K562 (cell line): ENCODE measurements at regions not wholly inside any gene's neighbourhood (a gene's known extent, or its start where the extent isn't known, plus 50 kb on each side); places are given as distances from the start of the nearest gene placed in this dataset.

Source experiments
- ATAC-seq: fragments of 200-7000 bp; cut with Tn5 transposase; 3 replicates; pipeline ENCODE4 v1.9.1; 2020; ENCODE audit warnings: moderate library complexity
- BruUV-seq: library from RNA; stranded (reverse); fragments of 400-500 nt; replicated peaks from 2 replicates; lab custom pipeline; 2021; lab: Mats Ljungman, UMichigan
- CTCF ChIA-PET: fragments of 300-600 bp; formaldehyde crosslinking; extraction: SDS; loops from one replicate; lab custom pipeline; 2021; ENCODE audit warnings: low intra/inter-chr PET ratio; lab: Yijun Ruan, JAX
- POLR2A ChIA-PET: fragments of 300-600, 350-650 bp; sonication (Branson Sonifier 250); formaldehyde crosslinking; extraction: SDS; loops from one replicate; lab custom pipeline; 2021; ENCODE audit warnings: antibody characterized with exemption, inconsistent platforms; lab: Yijun Ruan, JAX
- DNase-seq, 4 experiments: peaks; one replicate each; pipeline versions ENCODE4 v3.0.0 to v3.0.0-alpha.2; 2011 to 2018; ENCODE audit warnings: low spot score in 3 of 4, mixed read lengths in 3 of 4; ENCODE audit errors: extremely low read depth in 1 of 4
- FAIRE-seq: peaks from 2 replicates; lab custom pipeline; 2011; peaks lifted over from hg19 to GRCh38; lab: Jason Lieb, UNC
- H2AFZ ChIP-seq: 2 replicates; pipeline ENCODE4 v1.6.0; 2011; ENCODE audit warnings: low read depth, low read length, control low read depth, inconsistent platforms
- H3K27ac ChIP-seq: fragments of 200-600 bp; 3 replicates; pipeline ENCODE4 v1.8.0; 2011; ENCODE audit warnings: low read depth, mild to moderate bottlenecking, control low read depth, inconsistent platforms, low read length, moderate library complexity, mixed read lengths; ENCODE audit errors: extremely low read depth
- H3K27me3 ChIP-seq, 2 experiments: fragments of 300-600 bp in 1 of 2; 2 replicates in 1 of 2; 3 replicates in 1 of 2; pipeline versions ENCODE4 v1.6.0 to v1.8.0; 2011; ENCODE audit warnings: inconsistent platforms in 2 of 2, low read length in 2 of 2, mild to moderate bottlenecking in 1 of 2, mixed read lengths in 1 of 2, moderate library complexity in 1 of 2; ENCODE audit not compliant: control insufficient read depth in 2 of 2, insufficient read depth in 2 of 2
- H3K36me3 ChIP-seq: fragments of 300-600 bp; 3 replicates; pipeline ENCODE4 v1.8.0; 2011; ENCODE audit warnings: mild to moderate bottlenecking, low read length, inconsistent platforms; ENCODE audit not compliant: control insufficient read depth, insufficient read depth
- H3K4me1 ChIP-seq, 2 experiments: fragments of 200-600 bp in 1 of 2; replicated peaks in 1 of 2; 2 replicates in 1 of 2; 3 replicates in 1 of 2; pipeline versions ENCODE4 v1.5.1 to v1.8.0; 2011; ENCODE audit warnings: inconsistent platforms in 2 of 2, low read length in 2 of 2, mild to moderate bottlenecking in 1 of 2, mixed read lengths in 1 of 2, moderate library complexity in 1 of 2; ENCODE audit not compliant: control insufficient read depth in 2 of 2, insufficient read depth in 2 of 2
- H3K4me2 ChIP-seq: 2 replicates; pipeline ENCODE4 v1.6.1; 2011; ENCODE audit warnings: low read length, control low read depth, inconsistent platforms, mixed read lengths; ENCODE audit not compliant: insufficient read depth
- H3K4me3 ChIP-seq: fragments of 200-600 bp; sonication (generic), shearing (Covaris generic); 2 replicates; pipeline ENCODE4 v1.5.1; 2016; ENCODE audit warnings: control low read depth, inconsistent platforms
- H3K79me2 ChIP-seq: fragments of 200-600 bp; 3 replicates; pipeline ENCODE4 v1.8.0; 2011; ENCODE audit warnings: low read length, inconsistent platforms; ENCODE audit not compliant: control insufficient read depth, insufficient read depth
- H3K9ac ChIP-seq, 2 experiments: 2 replicates each; pipeline versions ENCODE4 v1.6.0 to v1.6.1; 2011; ENCODE audit warnings: low read depth in 2 of 2, low read length in 2 of 2, control low read depth in 1 of 2, inconsistent platforms in 1 of 2, mild to moderate bottlenecking in 1 of 2, mixed read lengths in 1 of 2; ENCODE audit not compliant: insufficient read depth in 1 of 2
- H3K9me1 ChIP-seq: one replicate; pipeline ENCODE4 v1.6.0; 2011; ENCODE audit warnings: inconsistent platforms, mild to moderate bottlenecking, low read length, moderate library complexity; ENCODE audit not compliant: control insufficient read depth, insufficient read depth
- H3K9me3 ChIP-seq: replicated peaks from 2 replicates; pipeline ENCODE4 v1.5.1; 2011; ENCODE audit warnings: low read depth, low read length, inconsistent platforms; ENCODE audit not compliant: control insufficient read depth, insufficient read depth
- H4K20me1 ChIP-seq: replicated peaks from 2 replicates; pipeline ENCODE4 v1.6.1; 2011; ENCODE audit warnings: low read length, inconsistent platforms, mixed read lengths; ENCODE audit not compliant: control insufficient read depth, insufficient read depth
- BCOR ChIP-seq: fragments of 450-650 bp; IDR thresholded peaks from 2 replicates; pipeline ENCODE4 v1.6.1; 2016
- CEBPG ChIP-seq, 3 experiments: fragments of 200-800 bp in 1 of 3; sonication (Bioruptor generic) in 1 of 3; sonication (generic) in 1 of 3; formaldehyde crosslinking in 1 of 3; IDR thresholded peaks in 2 of 3; conservative IDR thresholded peaks in 1 of 3; 2 replicates each; pipeline versions ENCODE4 v1.6.1 to v1.8.0; 2016 to 2022; ENCODE audit warnings: missing compliant biosample characterization in 2 of 3, missing genetic modification characterization in 2 of 3, mild to moderate bottlenecking in 1 of 3, missing genetic modification reagents in 1 of 3
- E2F3 ChIP-seq: fragments of 250-450 bp; sonication (Bioruptor Pico); IDR thresholded peaks from 2 replicates; pipeline ENCODE4 v1.4.0; 2020; ENCODE audit warnings: mild to moderate bottlenecking
- FOXA1 ChIP-seq: fragments of 450-650 bp; IDR thresholded peaks from 2 replicates; pipeline ENCODE4 v1.6.1; 2016; ENCODE audit warnings: mild to moderate bottlenecking, borderline replicate concordance
- HNRNPK ChIP-seq: fragments of 200-400 bp; formaldehyde crosslinking; IDR thresholded peaks from one replicate; pipeline ENCODE4 v1.6.1; 2018; ENCODE audit warnings: mild to moderate bottlenecking, low read depth, low read length; ENCODE audit not compliant: poor library complexity, severe bottlenecking
- HNRNPLL ChIP-seq: fragments of 200-400 bp; formaldehyde crosslinking; IDR thresholded peaks from 2 replicates; pipeline ENCODE4 v1.6.1; 2017; ENCODE audit warnings: low read length, low read depth, mild to moderate bottlenecking; ENCODE audit not compliant: poor library complexity, severe bottlenecking
- OTX1 ChIP-seq: fragments of 450-650 bp; formaldehyde crosslinking; IDR thresholded peaks from 2 replicates; pipeline ENCODE4 v1.4.0; 2022; ENCODE audit warnings: mild to moderate bottlenecking
- POLR2G ChIP-seq: fragments of 200-400 bp; formaldehyde crosslinking; IDR thresholded peaks from 2 replicates; pipeline ENCODE4 v1.6.1; 2017; ENCODE audit warnings: low read depth, mild to moderate bottlenecking, antibody characterized with exemption, low read length, moderate library complexity
- SRSF7 ChIP-seq: fragments of 200-400 bp; formaldehyde crosslinking; optimal IDR thresholded peaks from 2 replicates; pipeline ENCODE3; 2017; ENCODE audit warnings: mild to moderate bottlenecking, low read depth, low read length
- TBP ChIP-seq: optimal IDR thresholded peaks from 2 replicates; pipeline ENCODE3; 2011; ENCODE audit warnings: low read depth, low read length, improper control_type of control experiment
- TEAD4 ChIP-seq, 2 experiments: sonication (generic) in 1 of 2; formaldehyde crosslinking in 1 of 2; IDR thresholded peaks; 2 replicates each; pipeline versions ENCODE4 v1.6.1 to v1.8.0; 2012 to 2022; ENCODE audit warnings: borderline replicate concordance in 1 of 2, inconsistent platforms in 1 of 2, low read length in 1 of 2, mild to moderate bottlenecking in 1 of 2, missing genetic modification reagents in 1 of 2
- ZNF124 ChIP-seq: sonication (generic); formaldehyde crosslinking; IDR thresholded peaks from 2 replicates; pipeline ENCODE4 v1.8.1; 2022; ENCODE audit warnings: missing genetic modification reagents
- ZNF717 ChIP-seq: fragments of 250-450 bp; sonication (Bioruptor Pico); IDR thresholded peaks from 2 replicates; pipeline ENCODE4 v1.5.0; 2021
- WGBS: fragments of 100-300 bp; shearing (Covaris generic); methylation state at CpG from one replicate; pipeline ENCODE4 v1.1.6; 2016; ENCODE audit warnings: low coverage, mixed read lengths; ENCODE audit not compliant: insufficient coverage; ENCODE audit errors: missing lambda C conversion rate; 5-methylcytosine and 5-hydroxymethylcytosine counted together
- in situ Hi-C: fragments of 300-500 bp; cut with MboI; formaldehyde crosslinking; loops from 4 replicates; pipeline ENCODE4 v1.15.0; 2018; ENCODE audit warnings: inconsistent platforms, mixed read lengths
- intact Hi-C: fragments of 100-400 bp; cut with micrococcal nuclease; formaldehyde crosslinking; loops from 2 replicates; pipeline ENCODE4 v1.14.2; 2022
- TF ChIP-seq, protein P1 (sequence below): IDR thresholded peaks from 2 replicates; pipeline ENCODE4 v1.6.1; 2014; ENCODE audit warnings: antibody characterized with exemption
- TF ChIP-seq, protein P2 (sequence below): fragments of 200-400 bp; formaldehyde crosslinking; IDR thresholded peaks from 2 replicates; pipeline ENCODE4 v1.6.1; 2017; ENCODE audit warnings: mild to moderate bottlenecking, low read depth, low read length, moderate library complexity
- TF ChIP-seq, protein P3 (sequence below): fragments of 450-650 bp; IDR thresholded peaks from 2 replicates; pipeline ENCODE4 v1.6.1; 2018; ENCODE audit warnings: mild to moderate bottlenecking, low read depth; ENCODE audit not compliant: partially characterized antibody

- TF ChIP-seq TEAD4 (IDR thresholded peaks at IDR 0.05; ENCODE audit: low read length): no peak
- TF ChIP-seq TEAD4 (CRISPR knock-in tag; IDR thresholded peaks at IDR 0.05; ENCODE audit: borderline replicate concordance): no peak
- TF ChIP-seq, protein P1, sequence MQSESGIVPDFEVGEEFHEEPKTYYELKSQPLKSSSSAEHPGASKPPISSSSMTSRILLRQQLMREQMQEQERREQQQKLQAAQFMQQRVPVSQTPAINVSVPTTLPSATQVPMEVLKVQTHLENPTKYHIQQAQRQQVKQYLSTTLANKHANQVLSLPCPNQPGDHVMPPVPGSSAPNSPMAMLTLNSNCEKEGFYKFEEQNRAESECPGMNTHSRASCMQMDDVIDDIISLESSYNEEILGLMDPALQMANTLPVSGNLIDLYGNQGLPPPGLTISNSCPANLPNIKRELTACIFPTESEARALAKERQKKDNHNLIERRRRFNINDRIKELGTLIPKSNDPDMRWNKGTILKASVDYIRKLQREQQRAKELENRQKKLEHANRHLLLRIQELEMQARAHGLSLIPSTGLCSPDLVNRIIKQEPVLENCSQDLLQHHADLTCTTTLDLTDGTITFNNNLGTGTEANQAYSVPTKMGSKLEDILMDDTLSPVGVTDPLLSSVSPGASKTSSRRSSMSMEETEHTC: no peak
- no peak for TF ChIP-seq E2F3 (CRISPR knock-in tag)
- TF ChIP-seq BCOR: no peak
- no peak for TF ChIP-seq HNRNPK
- no peak for TF ChIP-seq TBP
- TF ChIP-seq HNRNPLL: no peak
- TF ChIP-seq SRSF7: no peak
- TF ChIP-seq OTX1: no peak
- no peak for TF ChIP-seq POLR2G
- TF ChIP-seq, all 486 proteins: peak for 0
These were observed 370.2 kb upstream of the CHORDC1 start (continued) for GRCh38 chr11:90593099-90593498.

DNA sequence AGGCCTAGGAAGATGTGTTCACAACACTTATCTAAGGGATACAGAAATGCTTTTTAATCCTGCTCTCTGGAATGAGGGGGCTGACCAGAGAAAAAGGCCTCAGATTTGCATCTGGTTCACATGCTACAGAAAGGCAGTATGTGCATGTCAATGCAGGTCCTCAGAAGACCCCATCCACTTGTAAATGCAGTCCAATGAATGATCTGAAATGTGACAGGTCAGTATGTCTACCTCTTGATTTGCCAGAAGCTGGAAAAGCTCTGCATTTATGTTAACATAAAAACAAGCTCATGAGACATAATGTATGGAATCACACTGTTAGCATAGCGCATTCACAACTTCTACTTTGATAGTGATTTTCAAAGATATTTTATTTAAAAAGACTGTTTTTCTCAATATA, 367.4 kb upstream of the CHORDC1 start:
- H3K4me2 ChIP-seq: no peak overlapping the region
- no peak for FAIRE-seq
- ChIA-PET CTCF (no interaction called here), POLR2A (no interaction called here)
- no peaks in the 10 kb centered on the region for H3K36me3 ChIP-seq
- no peak overlapping the region for H3K4me3 ChIP-seq
- H3K79me2 ChIP-seq: no peaks in the 10 kb centered on the region
- WGBS: 0% methylated on average over 1 of the region's 1 CpG
- H3K27me3 ChIP-seq: no peaks in the 10 kb centered on the region
- H4K20me1 ChIP-seq: no peaks in the 10 kb centered on the region
- intact Hi-C loops: no loop called here
- no peaks in the 10 kb centered on the region for H3K9me1 ChIP-seq
- no peak for DNase-seq
- no peak overlapping the region for H2AFZ ChIP-seq
- no peaks in the 10 kb centered on the region for H3K4me1 ChIP-seq
- no peak overlapping the region for H3K27ac ChIP-seq
- no TSS peak for BruUV-seq
- in situ Hi-C loops: no loop called here
- no peak for ATAC-seq
- no peak overlapping the region for H3K9ac ChIP-seq
- H3K9me3 ChIP-seq: no peaks in the 10 kb centered on the region
- TF ChIP-seq, protein P2, sequence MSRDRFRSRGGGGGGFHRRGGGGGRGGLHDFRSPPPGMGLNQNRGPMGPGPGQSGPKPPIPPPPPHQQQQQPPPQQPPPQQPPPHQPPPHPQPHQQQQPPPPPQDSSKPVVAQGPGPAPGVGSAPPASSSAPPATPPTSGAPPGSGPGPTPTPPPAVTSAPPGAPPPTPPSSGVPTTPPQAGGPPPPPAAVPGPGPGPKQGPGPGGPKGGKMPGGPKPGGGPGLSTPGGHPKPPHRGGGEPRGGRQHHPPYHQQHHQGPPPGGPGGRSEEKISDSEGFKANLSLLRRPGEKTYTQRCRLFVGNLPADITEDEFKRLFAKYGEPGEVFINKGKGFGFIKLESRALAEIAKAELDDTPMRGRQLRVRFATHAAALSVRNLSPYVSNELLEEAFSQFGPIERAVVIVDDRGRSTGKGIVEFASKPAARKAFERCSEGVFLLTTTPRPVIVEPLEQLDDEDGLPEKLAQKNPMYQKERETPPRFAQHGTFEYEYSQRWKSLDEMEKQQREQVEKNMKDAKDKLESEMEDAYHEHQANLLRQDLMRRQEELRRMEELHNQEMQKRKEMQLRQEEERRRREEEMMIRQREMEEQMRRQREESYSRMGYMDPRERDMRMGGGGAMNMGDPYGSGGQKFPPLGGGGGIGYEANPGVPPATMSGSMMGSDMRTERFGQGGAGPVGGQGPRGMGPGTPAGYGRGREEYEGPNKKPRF: no peak
- TF ChIP-seq ZNF124 (CRISPR knock-in tag) (no peak), ZNF717 (no peak), CEBPG (CRISPR knock-in tag; IDR thresholded peaks at IDR 0.05) (no peak), CEBPG (tag; conservative IDR thresholded peaks at IDR 0.05 in 1 of 2, IDR thresholded peaks at IDR 0.05 in 1 of 2) (no peak), FOXA1 (no peak)
- TF ChIP-seq, protein P3, sequence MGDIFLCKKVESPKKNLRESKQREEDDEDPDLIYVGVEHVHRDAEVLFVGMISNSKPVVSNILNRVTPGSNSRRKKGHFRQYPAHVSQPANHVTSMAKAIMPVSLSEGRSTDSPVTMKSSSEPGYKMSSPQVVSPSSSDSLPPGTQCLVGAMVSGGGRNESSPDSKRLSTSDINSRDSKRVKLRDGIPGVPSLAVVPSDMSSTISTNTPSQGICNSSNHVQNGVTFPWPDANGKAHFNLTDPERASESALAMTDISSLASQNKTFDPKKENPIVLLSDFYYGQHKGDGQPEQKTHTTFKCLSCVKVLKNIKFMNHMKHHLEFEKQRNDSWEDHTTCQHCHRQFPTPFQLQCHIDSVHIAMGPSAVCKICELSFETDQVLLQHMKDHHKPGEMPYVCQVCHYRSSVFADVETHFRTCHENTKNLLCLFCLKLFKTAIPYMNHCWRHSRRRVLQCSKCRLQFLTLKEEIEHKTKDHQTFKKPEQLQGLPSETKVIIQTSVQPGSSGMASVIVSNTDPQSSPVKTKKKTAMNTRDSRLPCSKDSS: no peak
